Cardiac septum (tissue), 1 donor: ENCODE measurements at regions not wholly inside any gene's neighbourhood (a gene's known extent, or its start where the extent isn't known, plus 50 kb on each side); places are given as distances from the start of the nearest gene placed in this dataset.

Source experiments
- DNase-seq: peaks from one replicate; pipeline ENCODE4 v3.0.0-alpha.2; 2020; ENCODE audit warnings: low spot score
- intact Hi-C: fragments of 100-400 bp; cut with DNase I; formaldehyde crosslinking; loops from one replicate; pipeline ENCODE4 v1.14.0; 2022
- donor health status: DM: no; HTN: no; CAD: no.

DNA sequence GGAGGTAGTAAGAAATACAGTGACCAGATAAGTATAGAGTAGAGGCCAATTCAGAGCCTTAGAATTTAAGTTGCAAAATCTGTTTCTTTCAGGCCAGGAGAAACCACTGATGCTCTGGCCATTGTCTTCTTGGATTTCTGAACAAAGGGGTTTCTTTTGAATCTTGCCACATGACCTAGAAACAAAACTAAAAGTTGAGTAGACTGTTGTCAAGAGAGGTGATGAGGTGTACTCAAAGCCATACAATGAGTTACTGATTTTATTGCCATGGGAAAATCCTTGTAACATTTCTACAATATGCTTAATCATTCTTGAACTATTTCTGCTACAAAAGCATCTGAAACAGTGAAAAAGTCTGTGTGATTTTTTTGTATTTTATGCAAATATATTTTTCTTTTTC is 881.3 kb downstream of the CDH11 start:
- no peak for DNase-seq
- intact Hi-C loops = no loop called here

DNA sequence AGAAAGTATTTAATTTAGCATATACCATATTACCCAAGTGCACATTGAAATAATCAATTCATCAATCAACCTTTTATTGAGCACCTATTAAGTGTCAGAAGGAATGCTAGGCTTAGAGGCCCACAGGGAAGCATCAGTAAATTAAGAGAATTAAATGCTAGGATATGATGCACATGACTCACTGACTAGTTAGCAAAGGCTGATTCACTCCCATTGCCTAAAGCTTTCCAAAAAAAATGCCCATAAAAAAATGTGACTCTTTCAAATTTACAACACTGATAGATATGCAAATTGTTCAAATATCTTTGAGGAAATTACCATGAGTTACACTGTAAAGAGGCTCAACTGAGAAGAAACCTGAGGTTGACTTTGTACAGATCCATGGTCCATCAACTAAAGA is 883.3 kb downstream of the CDH11 start:
- DNase-seq = no peak
- intact Hi-C loops = no loop called here

DNA sequence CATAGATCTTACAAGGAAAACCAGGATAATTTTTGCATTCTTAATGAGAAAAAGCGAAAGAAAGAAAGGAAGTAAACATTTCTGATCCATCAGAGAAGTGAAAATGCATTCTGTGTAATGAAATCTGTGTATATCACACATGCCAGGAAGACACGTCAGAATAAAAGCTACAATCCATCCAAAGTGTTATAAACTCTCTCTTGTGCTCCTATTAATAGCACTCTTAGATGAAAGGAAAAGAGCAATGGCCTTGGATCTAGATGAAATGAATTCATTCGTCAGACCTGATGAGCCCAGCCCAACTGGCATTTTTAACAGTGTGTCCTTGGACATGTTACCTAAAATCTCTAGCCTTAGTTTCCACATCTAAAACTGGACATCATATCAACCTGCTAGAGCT is 885.5 kb downstream of the CDH11 start:
- intact Hi-C loops = no loop called here
- no peak for DNase-seq

DNA sequence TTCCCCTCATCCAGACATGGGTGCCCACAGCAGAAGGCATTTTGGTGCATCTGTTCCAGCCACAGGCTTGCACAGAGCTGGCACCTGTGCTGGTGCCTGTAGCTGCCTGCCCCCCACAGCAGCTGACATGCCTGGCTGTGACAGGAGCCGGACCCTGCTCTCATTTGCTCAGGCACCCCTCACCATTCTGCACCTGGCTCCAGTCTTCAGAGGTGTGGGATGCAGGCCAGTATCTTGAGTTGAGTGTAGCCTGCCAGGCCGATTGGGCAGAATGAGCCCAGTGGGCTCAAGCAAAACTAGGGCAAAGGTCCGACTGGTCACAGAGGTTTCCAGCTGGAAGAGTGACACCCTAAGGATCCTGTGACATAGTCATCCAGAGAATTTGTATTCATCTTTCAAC is 887.7 kb downstream of the CDH11 start:
- no peak for DNase-seq
- intact Hi-C loops = no loop called here

DNA sequence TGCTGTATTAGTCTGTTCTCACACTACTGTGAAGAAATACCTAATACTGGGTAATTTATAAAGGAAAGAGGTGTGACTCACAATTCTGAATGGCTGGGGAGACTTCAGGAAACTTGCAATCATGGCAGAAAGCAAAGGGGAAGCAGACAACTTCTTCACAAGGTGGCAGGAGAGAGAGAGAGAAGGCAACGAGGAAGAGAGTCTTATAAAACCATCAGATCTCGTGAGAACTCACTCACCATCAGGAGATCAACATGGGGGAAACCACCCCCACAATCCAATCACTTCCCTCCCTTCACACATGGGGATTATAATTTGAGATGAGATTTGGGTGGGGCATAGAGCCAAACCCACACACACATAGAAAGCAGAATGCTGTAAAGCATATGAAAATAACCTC is 896.2 kb downstream of the CDH11 start:
- intact Hi-C loops = no loop called here
- DNase-seq = no peak

DNA sequence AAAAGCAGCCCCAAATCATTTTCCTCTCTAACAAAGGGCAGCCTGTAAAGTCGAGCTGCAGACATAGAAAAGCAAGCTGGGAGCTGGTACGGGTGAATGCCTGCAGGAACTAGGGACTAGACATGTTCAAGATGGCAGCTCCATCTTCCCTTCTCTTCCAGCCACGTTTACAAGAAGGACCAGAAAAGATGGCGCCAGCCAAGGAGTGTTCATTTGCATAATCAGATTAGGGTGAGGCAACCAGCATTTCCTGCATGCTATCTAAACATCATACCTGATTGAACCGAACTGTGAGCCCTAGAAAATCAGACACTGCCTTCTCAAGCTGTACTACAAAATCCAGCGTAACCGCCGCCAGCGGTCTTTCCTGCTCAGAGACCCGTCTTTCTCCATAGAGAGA is 896.8 kb downstream of the CDH11 start:
- no peak for DNase-seq
- intact Hi-C loops = no loop called here

DNA sequence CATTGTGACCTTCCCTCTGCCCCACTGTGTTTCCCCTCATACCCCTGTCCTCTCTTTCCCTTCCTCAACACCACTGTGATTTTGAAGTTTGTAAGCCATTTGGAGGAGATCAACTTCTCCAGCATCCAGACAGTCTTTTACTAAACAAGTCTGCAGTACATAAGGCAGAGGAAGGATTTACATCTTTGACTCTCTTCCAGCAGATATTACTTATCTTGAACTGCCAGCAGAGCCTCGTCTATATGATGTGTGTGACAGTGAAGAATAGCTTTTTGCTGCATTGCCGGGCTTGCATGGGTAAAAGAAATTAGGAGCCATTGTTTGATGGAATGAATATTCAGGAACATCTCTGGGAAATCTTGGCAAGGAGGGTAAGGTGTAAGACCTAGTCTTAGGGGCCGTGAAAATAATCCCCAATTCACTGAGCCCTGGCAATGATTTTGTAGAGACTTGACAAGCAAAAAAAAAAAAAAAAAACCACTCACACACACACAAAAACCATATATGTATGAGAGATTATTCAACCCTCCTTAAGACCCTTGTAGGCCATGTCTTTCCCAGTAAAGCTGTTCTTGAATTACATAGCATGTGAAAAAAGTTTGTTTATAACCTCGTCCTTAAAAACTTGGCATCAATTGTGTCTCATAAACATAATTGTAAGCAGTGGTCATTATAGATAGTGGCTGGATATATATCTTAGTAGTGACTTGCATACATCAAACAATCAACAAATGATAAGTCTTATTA is 903.9 kb downstream of the CDH11 start:
- no peak for DNase-seq
- intact Hi-C loops = no loop called here

DNA sequence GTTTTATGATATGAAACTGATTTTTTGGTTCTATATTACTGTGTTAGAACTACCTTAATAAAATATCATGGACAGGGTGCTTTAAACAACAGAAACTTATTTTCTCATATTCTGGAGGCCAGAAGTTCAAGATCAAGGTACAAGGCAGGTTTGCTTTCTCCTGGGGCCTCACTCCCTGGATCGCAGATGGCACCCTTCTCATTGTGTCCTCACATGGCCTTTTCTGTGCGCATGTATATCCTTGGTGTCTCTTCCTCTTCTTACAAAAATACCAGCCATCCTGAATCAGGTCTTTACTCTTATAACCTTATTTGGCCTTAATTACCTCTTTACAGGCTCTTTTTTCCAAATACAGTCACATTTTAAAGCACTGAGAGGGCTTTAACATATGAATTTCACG is 906.1 kb downstream of the CDH11 start:
- intact Hi-C loops = no loop called here
- DNase-seq = no peak

DNA sequence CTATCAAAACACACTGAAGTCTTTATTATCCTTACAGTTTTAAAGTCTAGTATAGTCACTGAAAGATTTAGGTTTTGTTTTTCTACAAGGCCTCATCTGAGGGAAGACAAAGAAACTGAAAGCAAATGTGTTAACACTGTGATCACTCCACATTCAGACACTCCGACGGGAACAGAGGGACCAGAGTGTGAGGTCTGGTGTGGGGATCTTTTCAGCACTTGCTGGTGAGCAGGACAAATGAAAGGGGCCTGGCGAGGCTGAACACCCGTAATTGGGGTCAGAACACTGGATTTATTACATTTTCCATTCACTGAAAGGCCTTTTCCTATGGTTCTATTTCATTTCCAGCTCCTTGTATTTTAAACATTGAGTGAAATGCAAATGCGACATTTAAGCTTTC is 910.5 kb downstream of the CDH11 start:
- intact Hi-C loops = no loop called here

DNA sequence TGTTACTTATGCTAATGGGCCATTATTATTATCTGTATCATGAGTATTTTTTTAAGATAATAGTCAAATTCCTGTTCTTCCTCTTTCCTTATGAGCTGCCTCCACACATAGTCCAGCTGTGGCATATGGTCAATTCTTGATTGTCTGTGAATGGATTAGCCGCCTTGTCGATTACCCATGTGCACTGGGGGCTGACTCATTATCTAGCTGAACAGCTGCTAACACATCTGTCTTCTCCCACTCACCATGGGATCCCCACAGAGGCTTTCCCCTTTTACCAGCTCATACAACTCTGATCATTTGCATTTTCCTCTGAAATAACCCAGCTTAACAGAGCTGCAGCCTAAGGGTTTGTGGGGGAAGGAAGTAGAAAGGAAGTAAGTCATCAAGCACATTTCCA is 915.0 kb downstream of the CDH11 start:
- intact Hi-C loops = no loop called here
- DNase-seq = no peak

More for the DNA sequence above, 910.5 kb downstream of the CDH11 start:
- DNase-seq = no peak

DNA sequence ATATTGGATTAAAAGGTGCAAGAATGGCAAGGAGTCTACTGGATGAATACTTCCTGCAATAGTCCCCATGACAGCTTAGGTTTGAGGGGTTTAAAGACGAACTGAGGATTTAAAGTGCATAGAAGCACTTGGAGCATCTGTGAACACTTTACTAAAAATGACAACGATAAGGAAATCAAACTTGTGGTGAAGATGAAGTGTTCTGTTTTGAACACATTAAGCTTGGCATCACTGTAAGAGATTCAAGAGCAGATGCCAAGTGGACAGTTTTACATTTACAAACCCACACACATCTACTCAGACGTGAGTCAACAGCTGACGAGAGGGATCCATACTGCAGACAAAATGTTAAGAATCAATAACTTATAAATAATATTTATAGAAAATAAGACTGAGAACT is 918.7 kb downstream of the CDH11 start:
- intact Hi-C loops = no loop called here
- DNase-seq = no peak

DNA sequence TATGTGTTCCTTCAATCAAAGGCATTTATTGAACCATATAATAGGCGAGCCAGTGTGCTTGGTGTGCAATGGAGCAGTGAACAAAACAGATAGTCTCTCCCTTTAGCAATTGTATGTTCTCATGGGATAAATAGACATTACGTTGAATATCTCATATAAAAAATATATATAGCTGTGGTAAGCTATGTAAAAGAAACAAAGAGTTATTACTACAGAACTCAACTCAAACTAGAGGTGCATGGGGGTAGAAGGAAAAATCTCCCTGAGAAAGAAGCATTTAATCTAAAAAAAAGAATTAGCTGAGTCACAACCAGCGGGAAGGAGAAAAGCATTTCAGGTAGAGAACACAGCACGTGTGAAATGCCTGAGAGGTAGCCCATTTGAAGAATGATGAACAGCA is 919.3 kb downstream of the CDH11 start:
- intact Hi-C loops = no loop called here

DNA sequence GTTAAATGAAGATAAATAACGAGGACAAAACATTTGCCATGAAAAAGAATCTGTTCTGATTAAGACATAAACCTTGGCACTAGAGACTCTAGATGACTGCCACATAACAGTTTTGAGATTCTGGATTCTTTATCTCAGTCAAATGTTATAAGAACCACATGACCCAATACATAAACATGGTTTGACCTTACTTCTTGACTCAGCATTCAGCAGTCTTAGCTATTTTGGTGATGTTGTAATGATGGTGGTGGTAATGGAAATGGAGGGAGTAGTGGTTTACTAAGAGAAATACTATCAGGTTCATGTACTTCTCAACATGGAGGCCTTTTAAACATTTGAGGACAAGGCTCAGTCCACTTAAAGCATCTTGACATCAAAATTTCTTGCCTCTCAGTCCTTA is 925.4 kb downstream of the CDH11 start:
- intact Hi-C loops = no loop called here
- DNase-seq = no peak

More for the DNA sequence above, 919.3 kb downstream of the CDH11 start:
- DNase-seq = no peak

DNA sequence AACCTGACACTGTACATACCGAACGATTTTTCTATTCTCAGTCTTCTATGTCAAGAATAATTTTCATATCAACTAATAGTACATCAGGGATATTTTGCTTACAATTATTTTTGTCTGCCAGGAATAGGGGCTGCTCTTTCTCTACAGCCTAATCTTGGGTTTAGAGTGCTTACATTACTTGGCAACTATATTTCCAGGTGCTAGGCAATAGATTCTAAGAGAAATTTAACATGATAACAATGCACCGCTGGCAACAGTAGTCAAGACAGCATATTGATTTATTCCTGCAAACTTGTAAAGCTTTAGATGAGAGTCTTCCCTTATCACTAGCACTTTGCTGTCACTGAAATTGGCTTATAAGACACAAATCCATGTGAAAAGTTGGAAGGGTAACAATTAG is 935.9 kb downstream of the CDH11 start:
- DNase-seq = no peak
- intact Hi-C loops = no loop called here

DNA sequence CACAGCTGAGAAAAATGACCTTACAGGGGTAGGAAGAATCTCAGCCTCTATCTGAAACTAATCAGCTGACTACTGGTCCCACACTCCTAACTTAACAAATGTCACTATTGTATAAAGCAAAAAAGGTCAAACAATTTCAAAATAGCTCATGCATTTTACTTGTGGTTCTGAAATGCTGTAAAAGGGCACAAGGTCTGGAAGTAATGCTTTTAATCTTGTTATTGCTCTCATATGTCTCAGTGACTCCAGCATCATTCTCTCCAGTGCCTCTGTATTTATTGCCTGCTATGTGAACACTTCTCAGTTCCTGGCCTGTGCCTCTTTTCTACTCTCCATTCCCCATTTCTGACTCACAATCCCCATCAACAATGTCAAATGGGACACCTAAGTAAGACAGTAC is 937.7 kb downstream of the CDH11 start:
- intact Hi-C loops = no loop called here
- no peak for DNase-seq

DNA sequence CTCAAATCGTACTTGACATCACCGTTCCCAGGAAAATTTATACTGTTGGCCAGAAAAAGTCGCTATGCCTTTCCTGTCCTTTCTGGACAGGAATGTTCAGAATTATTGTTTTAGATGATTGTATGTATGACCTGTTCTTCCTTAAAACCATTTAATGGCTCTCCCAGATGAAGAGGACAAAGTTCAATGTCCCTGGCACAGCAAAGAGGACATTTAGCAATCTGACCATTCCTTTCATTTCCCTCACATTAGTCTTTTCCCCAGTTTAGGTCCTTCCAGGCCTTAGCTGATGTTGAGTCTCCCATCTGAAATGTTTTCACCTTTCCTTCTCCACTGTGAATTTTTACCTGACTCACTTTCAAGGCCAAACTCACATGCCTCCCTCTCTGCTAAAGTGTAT is 938.9 kb downstream of the CDH11 start:
- DNase-seq = no peak
- intact Hi-C loops = no loop called here

DNA sequence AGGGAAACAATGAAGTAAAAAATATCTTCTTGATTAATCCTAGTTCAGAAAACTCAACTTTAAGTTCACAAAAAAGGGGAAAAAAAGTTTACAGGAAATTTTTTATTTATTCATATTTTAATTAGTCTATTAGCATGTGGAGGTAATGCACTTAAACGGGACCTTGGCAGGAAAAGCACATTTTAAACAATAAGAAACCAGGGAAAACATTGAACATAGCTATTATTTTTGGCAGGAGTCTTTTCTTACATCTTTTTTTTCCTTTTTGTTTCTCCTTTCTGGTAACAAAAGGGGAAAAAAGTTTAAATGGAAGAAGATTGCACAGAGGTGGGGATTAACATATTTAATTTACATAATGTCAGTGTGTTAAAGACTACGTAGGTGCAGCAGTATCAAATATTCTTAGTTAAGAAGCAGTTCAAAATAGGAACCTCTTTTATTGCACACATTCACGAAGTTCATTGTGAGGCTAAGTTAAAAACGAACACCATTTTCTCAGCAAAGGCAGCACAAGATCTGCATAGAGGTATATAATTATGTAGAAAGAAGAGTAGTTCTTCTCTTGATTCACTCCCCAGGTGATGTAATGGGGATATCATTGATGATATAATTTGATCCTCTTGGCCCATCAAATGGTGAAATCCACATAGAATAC is 940.5 kb downstream of the CDH11 start:
- intact Hi-C loops = no loop called here

DNA sequence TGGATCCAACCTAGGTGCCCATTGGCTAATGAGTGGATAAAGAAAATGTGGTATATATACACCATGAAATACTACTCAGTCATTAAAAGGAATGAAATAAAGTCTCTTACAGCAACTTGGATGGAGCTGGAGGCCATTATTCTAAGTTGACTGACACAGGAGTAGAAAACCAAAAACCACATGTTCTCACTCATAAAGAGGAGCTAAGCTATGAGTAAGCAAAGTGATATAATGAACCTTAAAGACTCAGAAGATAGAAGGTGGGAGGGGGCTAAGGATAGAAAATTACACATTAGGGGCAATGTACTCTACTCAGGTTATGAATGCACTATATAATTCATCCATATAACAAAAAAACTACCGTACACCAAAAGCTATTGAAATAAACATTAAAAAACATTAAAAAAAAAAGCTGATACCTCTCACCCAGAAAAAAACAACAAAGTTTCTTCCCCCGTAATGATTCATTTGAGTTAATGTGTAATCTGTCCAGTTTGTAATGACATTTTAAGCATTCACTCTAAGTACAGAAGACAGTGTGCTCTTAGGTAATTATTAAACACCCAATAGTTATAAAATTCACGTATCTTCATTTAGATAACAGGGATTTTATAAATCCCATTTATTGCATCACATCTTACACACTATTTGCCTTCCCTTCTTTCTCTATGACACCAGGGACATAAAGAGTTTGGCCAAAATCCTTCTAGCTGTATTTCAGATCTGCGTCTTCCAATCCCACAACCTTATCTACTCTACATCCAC is 941.5 kb downstream of the CDH11 start:
- DNase-seq = no peak
- intact Hi-C loops = no loop called here

More for the DNA sequence above, 940.5 kb downstream of the CDH11 start:
- DNase-seq = no peak

DNA sequence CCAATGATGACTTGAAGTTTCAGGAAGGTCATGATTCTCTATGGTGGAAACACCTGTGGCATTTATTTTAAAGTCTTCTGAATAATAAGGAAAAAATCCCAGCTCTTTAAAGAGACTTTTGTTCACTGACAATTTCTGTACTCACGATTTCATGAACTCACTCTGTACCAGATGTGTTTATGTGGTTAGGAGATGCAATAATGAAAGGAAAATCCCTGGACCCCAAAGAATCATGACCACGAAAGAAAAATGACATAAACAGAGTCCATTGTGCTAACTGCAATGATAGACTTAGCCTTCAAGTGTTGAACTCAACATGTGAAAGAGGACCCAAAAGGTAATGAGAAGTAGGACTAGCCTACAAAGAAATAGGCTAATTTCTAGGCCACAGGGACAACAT is 947.5 kb downstream of the CDH11 start:
- no peak for DNase-seq
- intact Hi-C loops = no loop called here

DNA sequence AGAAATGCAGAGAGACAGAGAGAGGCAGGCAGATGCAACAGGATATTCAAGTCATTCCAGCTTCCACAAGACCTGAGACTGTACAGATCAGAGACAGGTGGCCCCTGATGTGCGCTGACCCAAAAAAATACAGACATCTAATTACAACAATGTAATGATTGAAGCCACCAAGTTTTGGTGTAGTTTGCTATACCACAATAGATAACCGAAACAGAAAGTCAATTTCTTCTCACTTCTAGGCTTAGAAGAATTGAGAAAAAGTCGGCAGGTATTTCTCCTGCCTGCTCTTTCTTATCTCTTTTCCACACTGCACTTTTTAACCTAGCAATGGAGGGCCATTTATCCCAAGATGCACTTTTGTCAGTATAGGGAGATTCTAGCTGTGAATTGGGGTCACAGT is 949.2 kb downstream of the CDH11 start:
- DNase-seq = no peak
- intact Hi-C loops = no loop called here

DNA sequence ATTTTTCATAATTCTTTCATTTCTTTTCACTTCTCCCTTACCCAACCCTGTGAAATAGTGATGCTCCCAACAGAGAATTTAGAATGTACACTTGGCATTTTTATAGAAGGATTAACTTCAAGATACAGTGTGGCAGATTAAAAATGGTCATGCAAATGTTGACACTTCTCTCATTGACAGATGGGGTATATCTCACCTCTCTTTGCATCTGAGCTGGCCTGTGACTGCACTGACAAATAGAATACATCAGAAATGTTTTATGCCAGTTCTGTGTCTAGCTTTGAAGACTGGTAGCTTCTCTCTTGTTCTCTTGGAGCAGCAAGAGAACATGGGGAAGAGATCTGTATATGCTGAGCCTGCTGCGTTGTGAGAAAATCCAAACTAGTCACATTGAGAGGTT is 949.6 kb downstream of the CDH11 start:
- intact Hi-C loops = no loop called here
- DNase-seq = no peak
